ENCODE measurements at regions not wholly inside any gene's neighbourhood (a gene's known extent, or its start where the extent isn't known, plus 50 kb on each side); places are given as distances from the start of the nearest gene placed in this dataset.

- TF ChIP-seq POLR2A (IDR thresholded peaks at IDR 0.05; ENCODE audit: low read depth, low read length) (no peak), POLR2AphosphoS5 (IDR thresholded peaks at IDR 0.05; ENCODE audit: low read depth, low read length) (no peak), SPI1 (IDR thresholded peaks at IDR 0.05; ENCODE audit: low read depth, low read length) (no peak), TAF1 (IDR thresholded peaks at IDR 0.05; ENCODE audit: low read depth, low read length) (no peak)
These were observed 296.2 kb downstream of the LMX1A start for GRCh38 chr1:165060285-165060793.
